SK-N-SH (cell line): ENCODE measurements at regions not wholly inside any gene's neighbourhood (a gene's known extent, or its start where the extent isn't known, plus 50 kb on each side); places are given as distances from the start of the nearest gene placed in this dataset.

Experiments used
- EP300 ChIP-seq, 2 experiments: IDR thresholded peaks; 2 replicates each; pipeline versions ENCODE4 v1.4.0 to v1.6.1; 2012; ENCODE audit warnings: borderline replicate concordance in 1 of 2, low read depth in 1 of 2, low read length in 1 of 2
- GABPA ChIP-seq: IDR thresholded peaks from 2 replicates; pipeline ENCODE4 v1.4.0; 2012; ENCODE audit warnings: low read depth, mild to moderate bottlenecking
- POLR2AphosphoS5 ChIP-seq: IDR thresholded peaks from 2 replicates; pipeline ENCODE4 v1.6.1; 2012; ENCODE audit warnings: low read depth, low read length
- RFX5 ChIP-seq: IDR thresholded peaks from 2 replicates; pipeline ENCODE4 v1.6.1; 2012; ENCODE audit warnings: mild to moderate bottlenecking, improper control_type of control experiment, low read length
- RXRA ChIP-seq: IDR thresholded peaks from 2 replicates; pipeline ENCODE4 v1.4.0; 2012; ENCODE audit warnings: low read depth, mild to moderate bottlenecking, borderline replicate concordance
- TF ChIP-seq, protein P1 (sequence below): fragments of 200-600 bp; sonication (generic); IDR thresholded peaks from 2 replicates; pipeline ENCODE4 v1.6.1; 2017; ENCODE audit warnings: antibody characterized with exemption, mild to moderate bottlenecking, moderate library complexity
- TF ChIP-seq, protein P2 (sequence below): IDR thresholded peaks from 2 replicates; pipeline ENCODE4 v1.4.0; 2012; ENCODE audit warnings: low read depth, borderline replicate concordance
- TF ChIP-seq, protein P3 (sequence below): IDR thresholded peaks from 2 replicates; pipeline ENCODE4 v1.4.0; 2012; ENCODE audit warnings: low read depth
- TF ChIP-seq, protein P4 (sequence below): fragments of 150-350 bp; IDR thresholded peaks from 2 replicates; pipeline ENCODE4 v1.6.1; 2017; ENCODE audit warnings: antibody characterized with exemption, low read length, low read depth, borderline replicate concordance
- TF ChIP-seq, protein P5 (sequence below): IDR thresholded peaks from 2 replicates; pipeline ENCODE4 v1.4.0; 2012; ENCODE audit warnings: low read depth, borderline replicate concordance

DNA sequence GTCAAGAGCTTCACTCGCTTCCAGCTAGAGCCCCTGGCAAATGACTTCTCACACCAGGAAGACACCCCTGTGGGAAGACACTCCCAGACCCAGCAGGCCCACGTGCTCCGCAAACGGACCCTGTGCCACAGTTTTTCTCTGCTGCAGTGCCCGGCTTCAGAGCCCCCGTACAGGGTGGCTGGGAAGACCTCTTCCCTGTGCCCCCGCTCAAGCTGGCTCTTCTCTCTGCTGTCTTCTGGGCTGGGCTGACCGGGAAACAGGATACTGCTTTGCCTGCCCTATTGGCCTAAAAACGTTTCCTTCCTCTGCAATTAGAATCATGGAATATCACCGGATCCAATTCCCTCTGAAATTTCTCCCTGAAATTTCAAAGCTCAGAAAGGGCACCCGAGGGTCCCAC is 63.7 kb upstream of the CRHR1 start:
- TF ChIP-seq, protein P1, sequence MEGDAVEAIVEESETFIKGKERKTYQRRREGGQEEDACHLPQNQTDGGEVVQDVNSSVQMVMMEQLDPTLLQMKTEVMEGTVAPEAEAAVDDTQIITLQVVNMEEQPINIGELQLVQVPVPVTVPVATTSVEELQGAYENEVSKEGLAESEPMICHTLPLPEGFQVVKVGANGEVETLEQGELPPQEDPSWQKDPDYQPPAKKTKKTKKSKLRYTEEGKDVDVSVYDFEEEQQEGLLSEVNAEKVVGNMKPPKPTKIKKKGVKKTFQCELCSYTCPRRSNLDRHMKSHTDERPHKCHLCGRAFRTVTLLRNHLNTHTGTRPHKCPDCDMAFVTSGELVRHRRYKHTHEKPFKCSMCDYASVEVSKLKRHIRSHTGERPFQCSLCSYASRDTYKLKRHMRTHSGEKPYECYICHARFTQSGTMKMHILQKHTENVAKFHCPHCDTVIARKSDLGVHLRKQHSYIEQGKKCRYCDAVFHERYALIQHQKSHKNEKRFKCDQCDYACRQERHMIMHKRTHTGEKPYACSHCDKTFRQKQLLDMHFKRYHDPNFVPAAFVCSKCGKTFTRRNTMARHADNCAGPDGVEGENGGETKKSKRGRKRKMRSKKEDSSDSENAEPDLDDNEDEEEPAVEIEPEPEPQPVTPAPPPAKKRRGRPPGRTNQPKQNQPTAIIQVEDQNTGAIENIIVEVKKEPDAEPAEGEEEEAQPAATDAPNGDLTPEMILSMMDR = no peak
- TF ChIP-seq POLR2AphosphoS5 (no peak), EP300 (IDR thresholded peaks at IDR 0.05; ENCODE audit: borderline replicate concordance in 1 of 2, low read depth in 1 of 2, low read length in 1 of 2) (no peak), RFX5 (no peak), RXRA (no peak), GABPA (no peak)
- TF ChIP-seq, protein P2, sequence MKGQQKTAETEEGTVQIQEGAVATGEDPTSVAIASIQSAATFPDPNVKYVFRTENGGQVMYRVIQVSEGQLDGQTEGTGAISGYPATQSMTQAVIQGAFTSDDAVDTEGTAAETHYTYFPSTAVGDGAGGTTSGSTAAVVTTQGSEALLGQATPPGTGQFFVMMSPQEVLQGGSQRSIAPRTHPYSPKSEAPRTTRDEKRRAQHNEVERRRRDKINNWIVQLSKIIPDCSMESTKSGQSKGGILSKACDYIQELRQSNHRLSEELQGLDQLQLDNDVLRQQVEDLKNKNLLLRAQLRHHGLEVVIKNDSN = no peak
- TF ChIP-seq, protein P3, sequence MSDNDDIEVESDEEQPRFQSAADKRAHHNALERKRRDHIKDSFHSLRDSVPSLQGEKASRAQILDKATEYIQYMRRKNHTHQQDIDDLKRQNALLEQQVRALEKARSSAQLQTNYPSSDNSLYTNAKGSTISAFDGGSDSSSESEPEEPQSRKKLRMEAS = no peak
- TF ChIP-seq, protein P4, sequence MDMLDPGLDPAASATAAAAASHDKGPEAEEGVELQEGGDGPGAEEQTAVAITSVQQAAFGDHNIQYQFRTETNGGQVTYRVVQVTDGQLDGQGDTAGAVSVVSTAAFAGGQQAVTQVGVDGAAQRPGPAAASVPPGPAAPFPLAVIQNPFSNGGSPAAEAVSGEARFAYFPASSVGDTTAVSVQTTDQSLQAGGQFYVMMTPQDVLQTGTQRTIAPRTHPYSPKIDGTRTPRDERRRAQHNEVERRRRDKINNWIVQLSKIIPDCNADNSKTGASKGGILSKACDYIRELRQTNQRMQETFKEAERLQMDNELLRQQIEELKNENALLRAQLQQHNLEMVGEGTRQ = no peak
- TF ChIP-seq, protein P5, sequence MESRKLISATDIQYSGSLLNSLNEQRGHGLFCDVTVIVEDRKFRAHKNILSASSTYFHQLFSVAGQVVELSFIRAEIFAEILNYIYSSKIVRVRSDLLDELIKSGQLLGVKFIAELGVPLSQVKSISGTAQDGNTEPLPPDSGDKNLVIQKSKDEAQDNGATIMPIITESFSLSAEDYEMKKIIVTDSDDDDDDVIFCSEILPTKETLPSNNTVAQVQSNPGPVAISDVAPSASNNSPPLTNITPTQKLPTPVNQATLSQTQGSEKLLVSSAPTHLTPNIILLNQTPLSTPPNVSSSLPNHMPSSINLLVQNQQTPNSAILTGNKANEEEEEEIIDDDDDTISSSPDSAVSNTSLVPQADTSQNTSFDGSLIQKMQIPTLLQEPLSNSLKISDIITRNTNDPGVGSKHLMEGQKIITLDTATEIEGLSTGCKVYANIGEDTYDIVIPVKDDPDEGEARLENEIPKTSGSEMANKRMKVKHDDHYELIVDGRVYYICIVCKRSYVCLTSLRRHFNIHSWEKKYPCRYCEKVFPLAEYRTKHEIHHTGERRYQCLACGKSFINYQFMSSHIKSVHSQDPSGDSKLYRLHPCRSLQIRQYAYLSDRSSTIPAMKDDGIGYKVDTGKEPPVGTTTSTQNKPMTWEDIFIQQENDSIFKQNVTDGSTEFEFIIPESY = no peak
